Chondrocyte (in vitro differentiated cells): ENCODE measurements at regions not wholly inside any gene's neighbourhood (a gene's known extent, or its start where the extent isn't known, plus 50 kb on each side); places are given as distances from the start of the nearest gene placed in this dataset.

Source experiments
- DNase-seq: peaks from one replicate; pipeline ENCODE4 v3.0.0; 2021; ENCODE audit warnings: mixed read lengths, low spot score
- H3K27ac Mint-ChIP-seq: one replicate; pipeline ENCODE4 v1.8.0; 2021; ENCODE audit warnings: mild to moderate bottlenecking, moderate library complexity, mixed read lengths; ENCODE audit not compliant: unreplicated experiment
- H3K27me3 Mint-ChIP-seq: 2 replicates; pipeline ENCODE4 v1.8.0; 2021; ENCODE audit warnings: low read depth, mixed read lengths
- H3K36me3 Mint-ChIP-seq: 2 replicates; pipeline ENCODE4 v1.8.0; 2021; ENCODE audit warnings: low read depth, mixed read lengths
- H3K4me1 Mint-ChIP-seq: 2 replicates; pipeline ENCODE4 v1.8.0; 2021; ENCODE audit warnings: low read depth, mild to moderate bottlenecking, mixed read lengths
- H3K4me3 Mint-ChIP-seq: one replicate; pipeline ENCODE4 v1.8.0; 2021; ENCODE audit warnings: mild to moderate bottlenecking, moderate library complexity, mixed read lengths; ENCODE audit not compliant: unreplicated experiment
- H3K9me3 Mint-ChIP-seq: 2 replicates; pipeline ENCODE4 v1.8.0; 2021; ENCODE audit warnings: low read depth, mixed read lengths
- CTCF ChIP-seq: fragments of 200-600 bp; sonication (generic); IDR thresholded peaks from 2 replicates; pipeline ENCODE4 v1.5.0; 2021; ENCODE audit warnings: antibody characterized with exemption, mild to moderate bottlenecking, moderate library complexity

- DNase-seq = no peak
- TF ChIP-seq CTCF = no peak
- Mint-ChIP-seq H3K36me3 (no peaks in the 10 kb centered on the region), H3K4me1 (no peaks in the 10 kb centered on the region), H3K9me3 (no peaks in the 10 kb centered on the region), H3K4me3 (no peak overlapping the region), H3K27ac (no peak overlapping the region), H3K27me3 (peaks cover 8% of the 10 kb centered on the region)
Measured at GRCh38 chr9:117987945-117988344, 283.7 kb downstream of the TLR4 start.

DNA sequence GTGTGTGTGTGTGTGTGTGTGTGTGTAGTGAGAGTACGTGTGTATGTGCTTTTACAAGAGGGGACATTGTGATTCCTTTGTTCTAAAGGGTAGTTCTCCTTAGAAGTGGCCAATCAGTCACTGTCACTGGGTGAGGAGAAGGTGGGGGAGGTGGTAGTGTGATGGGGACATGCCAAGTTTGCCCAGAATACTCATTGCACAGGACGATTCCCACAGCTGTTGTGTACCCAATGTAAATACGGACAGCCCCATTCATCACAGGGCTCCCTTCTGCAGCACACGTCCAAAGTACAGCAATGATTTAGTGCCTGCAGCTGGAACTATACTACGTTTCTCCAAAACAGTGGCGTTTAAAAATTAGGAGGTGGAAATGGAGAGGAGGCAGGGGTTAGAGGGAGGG, 287.8 kb downstream of the TLR4 start:
- no peaks in the 10 kb centered on the region for H3K4me1 Mint-ChIP-seq
- H3K4me3 Mint-ChIP-seq = no peak overlapping the region
- H3K27me3 Mint-ChIP-seq = peaks cover 2% of the 10 kb centered on the region
- DNase-seq = no peak
- no peaks in the 10 kb centered on the region for H3K9me3 Mint-ChIP-seq
- no peak overlapping the region for H3K27ac Mint-ChIP-seq
- no peak for TF ChIP-seq CTCF
- no peaks in the 10 kb centered on the region for H3K36me3 Mint-ChIP-seq

- Mint-ChIP-seq H3K36me3 (no peaks in the 10 kb centered on the region), H3K4me1 (no peaks in the 10 kb centered on the region), H3K27me3 (no peaks in the 10 kb centered on the region), H3K4me3 (no peak overlapping the region), H3K27ac (no peak overlapping the region), H3K9me3 (no peaks in the 10 kb centered on the region)
- DNase-seq = no peak
- no peak for TF ChIP-seq CTCF
Measured at GRCh38 chr9:118000581-118000980, 296.4 kb downstream of the TLR4 start.

DNA sequence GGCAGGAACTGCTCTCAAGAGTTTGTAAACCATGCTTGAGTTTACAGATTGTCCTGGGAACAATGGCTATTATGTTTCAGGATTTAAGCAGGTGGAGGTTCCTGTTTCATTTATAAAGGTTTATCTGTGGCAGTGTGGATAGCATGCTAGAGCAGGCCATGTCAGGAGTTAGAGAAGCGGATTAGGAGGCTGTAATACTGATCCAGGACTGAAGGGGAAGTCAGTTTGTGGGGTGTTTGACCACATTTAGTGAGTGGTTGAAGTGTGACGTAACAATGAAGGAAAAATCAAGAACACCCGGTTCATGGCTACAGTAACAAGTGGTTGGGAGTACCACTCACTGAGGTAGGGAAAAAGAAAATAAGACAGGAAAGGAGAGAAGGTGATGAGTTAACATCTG, 299.0 kb downstream of the TLR4 start:
- no peak overlapping the region for H3K4me3 Mint-ChIP-seq
- TF ChIP-seq CTCF = no peak
- H3K4me1 Mint-ChIP-seq = no peaks in the 10 kb centered on the region

DNA sequence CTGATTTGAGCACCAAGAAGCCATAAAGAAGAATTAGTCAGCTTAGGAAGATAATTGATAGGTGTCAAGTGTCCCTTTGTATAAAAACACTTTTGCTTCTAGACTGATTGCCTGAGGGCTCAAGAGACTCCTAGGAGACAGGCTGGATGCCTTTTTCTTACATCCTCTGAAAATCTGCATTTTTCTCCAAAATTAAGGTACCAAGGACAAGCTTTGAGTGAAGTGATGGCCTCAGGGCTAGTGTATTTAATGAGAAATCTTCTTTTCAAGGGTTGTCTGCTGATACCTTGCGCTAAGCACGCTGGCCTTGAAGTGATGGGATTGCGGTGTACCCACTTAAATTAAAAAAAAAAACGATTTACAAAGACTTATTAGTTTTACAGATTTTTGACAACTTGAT, 304.0 kb downstream of the TLR4 start:
- Mint-ChIP-seq H3K4me3 (no peak overlapping the region), H3K27ac (no peak overlapping the region), H3K4me1 (no peaks in the 10 kb centered on the region), H3K36me3 (no peaks in the 10 kb centered on the region), H3K27me3 (peaks cover 4% of the 10 kb centered on the region), H3K9me3 (no peaks in the 10 kb centered on the region)
- no peak for DNase-seq
- TF ChIP-seq CTCF = no peak

More for the DNA sequence above, 299.0 kb downstream of the TLR4 start:
- H3K9me3 Mint-ChIP-seq = no peaks in the 10 kb centered on the region
- no peaks in the 10 kb centered on the region for H3K36me3 Mint-ChIP-seq
- peaks cover 4% of the 10 kb centered on the region for H3K27me3 Mint-ChIP-seq
- H3K27ac Mint-ChIP-seq = no peak overlapping the region
- no peak for DNase-seq
